Inflammatory macrophage treated with lipopolysaccharide for 4 hours (primary cell): ENCODE measurements at regions not wholly inside any gene's neighbourhood (a gene's known extent, or its start where the extent isn't known, plus 50 kb on each side); places are given as distances from the start of the nearest gene placed in this dataset.

Experiments used
- DNase-seq: peaks from one replicate; pipeline ENCODE4 v3.0.0-alpha.2; 2020

DNA sequence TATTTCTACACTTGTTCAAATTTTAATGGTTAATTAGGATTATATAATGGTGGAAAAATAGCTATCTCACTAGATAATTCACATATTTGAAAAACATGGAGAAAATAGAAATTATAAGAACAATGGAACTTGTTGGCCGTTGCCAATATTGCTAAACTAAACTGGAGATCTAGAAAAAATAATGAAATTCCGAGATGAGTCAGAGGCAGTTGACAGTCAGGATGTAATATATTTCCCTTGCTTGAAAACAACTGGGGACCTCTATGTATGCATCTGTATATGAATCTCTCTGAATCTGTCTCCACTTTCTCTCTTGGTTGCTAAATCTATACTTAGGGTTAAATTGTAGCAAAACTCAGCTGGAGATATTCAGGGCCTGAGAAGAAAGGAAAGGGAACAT is 1108.2 kb upstream of the GJE1 start:
- DNase-seq: no peak

DNA sequence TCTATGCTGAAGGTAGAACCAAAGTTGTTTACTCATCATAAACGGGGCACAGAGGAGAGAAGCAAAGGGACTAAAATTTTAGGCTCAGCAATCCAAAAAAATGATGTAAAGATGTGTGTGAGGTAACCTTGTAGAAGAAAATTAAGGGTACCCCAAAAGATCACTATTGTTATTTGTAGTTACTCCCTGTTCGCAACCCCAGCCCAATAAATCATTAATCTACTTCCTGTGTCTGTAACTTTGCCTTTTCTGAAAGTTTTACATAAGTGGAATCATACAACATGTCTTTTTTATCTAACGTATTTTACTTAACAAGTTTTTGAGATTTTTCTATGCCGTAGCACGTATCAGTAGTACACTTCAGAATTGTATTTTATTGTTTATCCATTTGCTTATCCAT is 1114.8 kb upstream of the GJE1 start:
- DNase-seq: no peak

DNA sequence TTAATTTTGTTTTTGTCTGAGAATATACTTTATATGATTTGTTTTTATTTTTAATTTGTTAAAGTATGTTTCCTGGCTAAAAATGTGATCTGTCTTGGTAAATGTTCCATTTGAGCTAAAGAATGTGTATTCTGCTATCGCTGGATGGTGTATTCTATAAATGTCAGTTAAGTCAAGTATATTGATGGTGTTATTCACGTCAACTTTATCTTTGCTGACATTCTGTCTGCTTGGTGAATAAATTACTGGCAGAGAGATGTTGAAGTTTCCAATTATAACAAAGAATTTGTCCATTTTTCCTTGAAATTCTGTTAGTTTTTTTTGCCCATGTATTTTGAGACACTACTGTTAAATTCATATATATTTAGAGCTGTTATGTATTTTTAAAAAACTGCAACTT is 1131.8 kb upstream of the GJE1 start:
- no peak for DNase-seq

DNA sequence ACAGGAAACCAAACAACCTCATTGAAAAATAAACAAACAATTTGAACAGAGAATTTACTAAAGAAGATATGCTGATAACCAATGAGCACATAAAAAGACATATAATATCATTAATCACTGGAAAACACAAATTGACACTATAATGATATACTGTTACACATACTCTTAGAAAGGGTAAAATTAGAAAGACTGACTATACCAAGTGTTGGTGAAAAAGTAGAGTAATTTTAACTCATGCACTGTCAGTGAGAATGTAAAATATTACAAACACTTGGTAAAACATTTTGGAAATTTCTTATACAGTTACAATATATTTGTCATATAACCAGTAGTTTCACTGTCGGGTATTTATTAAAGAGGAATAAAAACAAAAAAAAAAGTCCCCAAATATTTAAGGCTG is 1139.2 kb upstream of the GJE1 start:
- DNase-seq: no peak

DNA sequence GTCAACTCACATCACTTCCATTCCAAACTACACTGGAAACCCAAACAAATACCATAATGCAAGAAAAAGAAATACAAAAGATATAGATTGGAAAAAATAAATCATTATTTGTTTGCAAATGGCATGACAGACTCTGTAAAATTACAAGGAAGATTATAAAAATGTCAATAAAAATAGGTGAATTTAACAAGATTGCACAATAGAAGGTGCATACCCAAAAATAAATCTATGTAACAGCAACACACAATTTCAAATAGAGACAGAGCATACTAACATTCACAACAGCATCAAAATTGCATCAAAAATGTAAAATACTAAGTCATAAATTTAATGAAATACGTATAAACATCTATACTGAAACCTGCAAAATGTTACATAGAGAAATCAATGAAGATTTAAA is 1140.0 kb upstream of the GJE1 start:
- no peak for DNase-seq

DNA sequence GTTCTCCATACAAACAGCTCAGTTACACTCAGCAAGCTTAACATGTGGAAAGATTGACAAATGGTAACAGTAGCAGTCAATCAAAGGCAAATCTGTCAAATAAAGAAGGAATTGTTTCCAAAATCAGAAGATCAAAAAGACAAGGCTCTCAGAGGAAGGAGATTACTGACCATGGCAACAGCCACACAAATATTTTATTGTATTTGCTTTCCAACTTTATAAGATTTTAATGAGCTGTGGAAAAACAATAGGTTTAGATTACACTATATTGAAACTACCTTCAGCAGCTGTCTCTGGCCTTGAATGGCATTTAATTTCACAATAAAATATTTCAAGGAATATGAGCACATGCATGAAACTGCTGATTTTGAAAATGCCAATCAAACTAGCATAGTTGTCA is 1143.9 kb upstream of the GJE1 start:
- no peak for DNase-seq

DNA sequence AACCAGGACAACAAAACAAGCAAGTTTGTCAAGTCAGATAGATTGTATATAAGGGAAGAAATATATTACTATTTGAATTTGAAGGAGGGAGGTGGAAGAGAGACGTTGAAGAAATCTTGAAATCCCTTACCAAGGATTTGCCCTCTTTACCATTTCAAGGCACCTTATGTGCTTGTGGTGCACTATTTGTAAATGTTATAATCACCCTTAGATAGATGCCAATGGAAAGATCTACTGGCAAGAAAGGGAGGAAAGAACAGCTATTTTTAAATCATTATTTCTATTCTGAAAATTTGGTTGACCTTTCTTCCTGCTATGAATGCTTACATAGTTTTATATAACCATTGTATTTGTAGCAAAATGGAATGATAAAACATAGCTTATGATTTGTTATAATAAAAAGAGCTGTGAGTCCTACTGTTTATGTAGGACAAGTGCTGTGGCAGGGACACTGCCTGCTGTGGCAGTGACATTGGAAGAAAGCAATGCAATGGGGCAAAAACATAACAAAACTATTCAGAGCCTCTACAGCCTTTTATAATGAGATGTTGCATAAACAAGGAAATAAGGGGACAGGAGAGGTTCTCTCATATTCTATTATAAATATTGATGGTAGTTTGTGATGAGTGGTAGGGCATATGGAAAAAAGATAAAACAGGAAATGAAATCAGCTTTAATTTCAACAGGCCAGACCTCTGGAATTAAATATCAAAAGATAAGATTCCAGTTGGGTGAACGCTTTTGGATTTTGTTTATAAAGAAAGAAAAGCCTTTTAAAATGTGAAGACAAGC is 1145.2 kb upstream of the GJE1 start:
- DNase-seq: no peak

DNA sequence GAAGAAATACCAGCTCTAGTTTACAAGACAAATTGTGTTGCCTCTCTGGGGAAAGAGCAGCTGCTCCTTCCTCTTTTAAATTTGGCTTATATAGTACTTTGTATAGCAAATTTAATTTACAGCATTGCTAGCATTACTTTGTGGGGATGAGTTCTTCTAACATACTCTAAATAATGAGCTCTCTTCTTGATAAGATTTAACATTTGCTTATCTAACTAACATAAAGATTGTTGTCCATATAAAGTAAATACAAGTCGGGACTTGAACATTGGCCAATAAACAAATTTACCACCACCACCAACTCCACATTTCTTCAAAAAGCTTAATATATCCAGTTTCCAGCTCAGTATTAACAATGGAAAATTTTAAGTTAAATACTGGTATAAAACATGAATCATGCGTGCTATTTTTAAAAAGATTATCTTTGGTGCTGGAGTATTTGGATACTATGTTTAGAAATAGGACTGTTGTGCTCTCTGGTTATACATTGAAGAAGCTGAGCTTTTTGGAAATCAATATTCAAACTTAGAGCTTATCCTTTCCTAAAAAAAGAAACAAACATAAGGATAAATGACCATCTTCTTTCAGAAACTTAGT is 1146.9 kb upstream of the GJE1 start:
- DNase-seq: no peak

DNA sequence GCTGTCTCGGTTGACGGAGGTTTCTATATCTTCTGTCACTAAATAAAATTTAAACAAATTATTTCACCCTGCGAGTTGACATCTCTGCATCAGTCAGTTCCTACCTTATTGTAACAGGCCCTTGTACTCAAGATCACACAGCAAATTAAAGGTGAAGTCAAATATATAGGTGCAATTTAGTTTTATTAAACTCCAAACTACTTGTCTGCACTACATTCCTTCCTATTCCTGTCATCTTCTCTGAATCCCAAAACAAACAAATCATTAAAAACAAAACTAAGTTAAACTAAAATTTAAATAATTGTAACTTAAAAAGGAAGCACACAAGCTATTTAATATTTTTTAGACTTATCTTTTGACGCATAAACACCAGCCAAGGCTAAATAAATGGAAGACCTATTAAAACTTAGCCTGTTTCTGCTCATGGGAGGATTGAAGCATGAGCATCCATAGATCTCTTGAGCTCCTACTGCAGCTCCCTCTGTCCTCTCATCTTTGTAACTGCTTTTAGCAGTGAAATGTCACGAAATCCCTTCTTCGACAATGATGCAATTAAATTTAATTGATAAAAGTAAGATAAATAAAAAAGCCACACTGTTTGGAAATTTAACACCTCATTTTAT is 1152.3 kb upstream of the GJE1 start:
- DNase-seq: no peak

DNA sequence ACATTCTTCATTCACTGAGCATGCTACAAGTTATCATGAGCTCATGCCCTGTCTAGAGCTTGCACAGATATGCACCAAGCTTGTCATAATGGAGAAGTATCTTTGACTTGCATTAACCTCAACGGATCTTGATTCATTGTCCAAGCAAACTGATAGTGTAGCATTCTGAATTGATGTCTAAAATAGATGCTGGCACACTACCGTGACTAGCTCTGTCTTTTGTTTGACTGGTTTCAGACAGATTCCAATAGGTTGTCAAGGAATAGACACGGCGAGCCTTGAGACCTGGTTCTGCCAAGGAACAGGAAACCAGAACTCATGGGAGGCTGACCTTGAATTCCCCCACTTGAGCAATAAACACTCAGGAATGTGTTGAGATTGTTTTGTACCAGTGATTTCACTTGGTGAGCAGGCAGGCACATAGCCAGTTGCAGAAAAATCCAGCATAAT is 1153.1 kb upstream of the GJE1 start:
- DNase-seq: no peak

DNA sequence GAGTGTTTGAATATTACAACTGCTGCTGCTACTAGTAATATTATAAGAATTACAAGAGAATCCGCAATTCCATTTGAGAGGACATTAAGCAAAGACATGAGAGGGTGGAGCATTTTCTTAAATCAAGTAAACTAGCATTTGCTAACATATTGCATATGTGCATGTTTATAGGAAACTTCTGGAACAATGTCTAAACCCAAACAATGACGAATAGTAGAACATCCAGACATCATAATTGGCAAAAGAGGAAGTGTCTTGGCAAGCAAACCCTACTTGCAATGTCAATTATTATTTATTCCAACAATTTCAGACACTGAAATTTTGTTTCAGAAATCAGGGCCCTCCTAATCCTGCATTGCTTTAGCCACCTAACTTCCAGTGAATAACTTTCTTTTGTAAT is 1155.3 kb upstream of the GJE1 start:
- no peak for DNase-seq

DNA sequence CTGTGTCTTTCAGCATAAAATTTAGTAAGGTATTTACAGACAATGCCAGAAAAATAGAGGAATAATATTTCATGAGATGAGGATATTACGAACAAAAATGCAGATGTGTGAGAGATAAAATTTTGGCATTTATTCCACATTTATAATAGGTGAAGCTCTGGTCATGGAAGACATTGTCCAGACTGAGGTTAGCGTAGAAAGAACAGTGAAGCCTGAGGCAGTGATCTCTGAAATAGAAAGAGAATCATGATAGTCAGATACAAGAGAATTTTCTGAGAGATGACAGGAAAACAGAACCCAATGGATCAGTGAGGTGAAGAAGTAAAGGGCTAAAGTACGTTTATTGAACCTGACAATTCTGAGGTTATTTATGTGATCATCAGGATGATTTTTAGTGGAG is 1155.9 kb upstream of the GJE1 start:
- DNase-seq: no peak

DNA sequence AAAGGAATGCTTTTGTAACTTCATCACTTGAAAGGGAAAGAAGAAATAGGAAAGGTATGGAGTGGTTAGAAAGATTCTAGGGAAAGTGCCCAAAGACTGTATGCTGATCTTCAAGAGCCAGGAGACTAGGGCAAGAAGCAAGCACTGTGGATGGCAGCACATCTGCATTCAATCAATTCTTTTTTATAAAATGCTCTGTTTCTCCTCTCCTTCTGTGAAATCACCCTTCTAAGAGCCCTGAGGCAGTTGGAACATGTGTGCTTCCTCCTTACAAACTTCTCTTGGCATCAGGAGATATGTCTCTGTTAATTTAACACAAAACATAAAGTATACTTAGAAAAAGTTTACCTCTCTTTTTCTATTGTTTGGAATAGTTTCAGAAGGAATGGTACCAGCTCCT is 1162.2 kb upstream of the GJE1 start:
- no peak for DNase-seq

DNA sequence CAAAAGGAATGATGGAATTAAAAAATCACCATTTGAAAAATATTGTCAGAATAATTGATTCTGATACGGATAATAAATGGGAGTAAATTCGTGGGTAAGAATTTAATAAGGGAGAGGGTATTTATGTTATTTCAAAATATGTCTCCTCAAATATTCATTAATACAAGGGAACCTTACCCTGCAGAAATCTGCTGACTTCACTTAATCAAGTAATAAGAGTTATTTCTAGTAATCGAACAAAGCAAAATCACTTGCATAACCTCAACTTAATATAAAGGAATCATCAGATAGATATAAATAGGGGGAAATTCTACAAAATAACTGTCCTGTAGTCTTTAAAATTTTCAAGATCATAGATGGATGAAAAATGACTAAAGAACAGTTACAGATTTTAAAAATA is 1164.7 kb upstream of the GJE1 start:
- DNase-seq: no peak

DNA sequence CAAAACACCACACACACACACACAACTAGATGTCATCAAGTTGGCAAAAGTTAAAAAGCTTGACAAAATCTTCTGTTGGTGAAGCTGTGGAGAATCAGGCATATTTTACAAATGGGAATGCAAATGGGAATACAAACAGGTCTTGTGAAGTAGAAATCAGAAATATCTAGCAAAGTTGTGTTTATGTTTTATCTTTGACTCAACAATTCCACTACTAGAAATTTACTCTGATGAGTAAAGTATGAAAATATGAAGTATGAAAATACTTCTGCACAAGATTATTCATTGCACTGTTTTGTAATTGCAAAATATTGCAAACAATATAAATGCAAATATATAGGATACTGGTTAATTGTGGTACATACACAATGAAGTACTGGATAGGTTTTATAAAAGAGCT is 1166.0 kb upstream of the GJE1 start:
- no peak for DNase-seq

DNA sequence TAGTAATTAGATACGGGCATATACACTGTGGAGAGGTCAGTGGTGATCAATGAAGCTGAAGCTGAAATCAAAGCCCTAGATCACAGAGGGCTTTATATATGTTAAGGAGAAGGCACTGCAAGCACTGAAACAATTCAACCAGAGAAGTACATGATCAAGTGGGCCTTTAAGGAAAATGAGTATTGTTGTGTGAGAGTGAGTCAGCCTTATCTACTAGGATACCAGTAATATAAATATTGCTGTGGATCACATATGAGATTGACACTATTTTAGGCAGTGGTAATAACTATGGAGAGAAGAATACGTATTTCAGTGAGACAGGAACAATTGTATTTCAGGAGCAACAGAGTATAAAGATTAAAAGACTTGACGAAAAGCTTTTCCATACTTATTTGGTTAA is 1172.2 kb upstream of the GJE1 start:
- no peak for DNase-seq

DNA sequence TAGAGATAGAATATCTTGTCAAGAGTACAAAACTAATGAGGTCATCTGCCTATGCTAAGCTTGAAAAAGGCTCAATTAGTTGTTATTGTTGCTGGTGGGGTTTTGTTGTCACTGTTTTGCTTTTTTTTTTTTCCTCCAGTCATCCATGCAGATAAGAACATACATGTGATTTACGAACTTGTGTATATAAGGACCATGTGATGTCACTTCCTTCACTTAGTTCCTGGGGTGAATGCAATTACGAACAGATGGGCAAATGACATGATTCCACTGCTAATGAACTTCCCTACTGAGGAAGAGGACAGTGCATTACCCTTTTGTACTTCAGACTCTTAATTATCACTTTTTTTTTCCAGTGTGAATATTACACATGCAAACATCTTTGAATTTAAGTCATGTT is 1175.3 kb upstream of the GJE1 start:
- DNase-seq: no peak

DNA sequence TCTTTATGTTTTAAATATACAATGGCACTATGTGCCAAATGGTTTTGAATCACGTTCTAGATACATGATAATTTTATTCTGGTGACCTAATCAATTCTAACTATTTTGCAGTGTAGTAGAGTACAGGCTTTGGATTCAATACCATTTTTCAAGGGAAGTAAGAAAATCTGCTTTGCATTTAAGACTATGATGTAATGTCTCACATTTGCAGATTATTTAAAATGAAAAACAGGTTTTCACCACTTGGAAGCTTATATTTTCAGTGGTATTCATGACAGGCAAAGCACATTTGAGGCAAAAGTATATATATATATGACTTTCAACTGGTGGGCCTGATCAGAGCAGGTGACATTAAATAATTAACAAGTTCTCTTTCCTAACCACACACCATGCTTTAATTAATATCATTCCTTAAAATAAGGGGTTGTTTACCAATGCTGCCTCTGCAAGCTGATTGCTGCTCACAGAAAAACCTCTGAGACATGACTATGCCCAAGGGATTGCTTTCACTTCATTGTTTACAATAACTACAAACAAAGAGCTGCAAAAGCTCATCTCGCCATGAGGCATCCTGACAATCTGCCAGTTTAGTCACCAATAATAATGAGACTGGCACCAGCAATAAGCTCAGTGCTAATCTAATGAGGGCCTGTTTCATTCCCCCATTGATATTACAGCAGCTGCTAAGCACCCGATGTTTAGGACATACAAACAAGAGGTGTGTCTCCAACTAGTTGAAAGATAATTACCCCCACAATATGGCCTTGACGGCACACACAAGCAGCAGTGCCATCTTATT is 1176.0 kb upstream of the GJE1 start:
- no peak for DNase-seq

DNA sequence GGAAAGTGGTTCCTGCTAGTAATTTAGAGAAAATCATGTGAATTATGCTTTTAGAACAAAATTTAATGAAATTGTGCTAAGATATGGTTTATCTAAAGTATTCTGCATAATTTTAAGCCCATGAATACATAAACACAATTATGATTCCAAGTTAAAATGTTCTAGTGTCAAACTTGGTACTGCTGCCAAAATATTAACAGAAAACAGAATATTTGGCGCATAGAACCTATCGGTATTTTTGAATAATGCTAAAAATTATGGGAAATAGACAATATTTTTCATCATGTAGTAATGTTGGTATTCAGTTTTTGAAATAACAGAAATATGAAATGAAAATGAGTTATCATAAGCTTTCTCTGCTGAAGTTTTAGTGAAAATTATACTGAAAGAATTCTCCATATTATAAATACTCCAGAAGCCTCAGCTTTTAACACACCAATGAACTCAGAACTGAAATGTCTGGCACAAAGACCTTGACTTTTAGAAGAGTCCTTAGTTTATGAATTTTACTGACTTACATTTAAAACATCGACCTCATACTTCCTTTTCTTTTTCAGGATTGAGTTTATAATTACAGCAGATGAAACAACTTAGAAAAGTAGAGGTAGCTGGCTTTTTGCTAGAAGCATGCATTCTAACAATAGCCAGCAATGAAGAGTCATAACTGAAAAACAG is 1192.3 kb upstream of the GJE1 start:
- no peak for DNase-seq

DNA sequence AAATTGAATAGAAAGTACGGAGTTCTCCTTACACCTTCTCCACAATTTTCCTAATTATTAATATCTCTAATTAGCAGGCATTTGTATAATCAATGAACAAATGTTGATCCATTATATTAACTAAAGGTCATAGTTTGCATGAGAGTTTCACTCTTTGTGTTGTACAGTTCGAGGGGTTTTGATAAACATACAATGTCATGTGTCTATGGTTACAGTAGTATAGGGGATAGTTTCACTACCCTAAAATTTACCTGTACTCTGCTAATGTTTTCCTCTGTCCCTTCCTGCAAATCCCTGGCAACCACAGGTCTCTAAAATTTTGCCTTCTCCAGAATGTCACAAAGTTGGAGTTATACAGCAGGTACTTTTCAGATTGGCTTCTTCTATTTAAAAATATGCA is 1199.8 kb upstream of the GJE1 start:
- DNase-seq: no peak

DNA sequence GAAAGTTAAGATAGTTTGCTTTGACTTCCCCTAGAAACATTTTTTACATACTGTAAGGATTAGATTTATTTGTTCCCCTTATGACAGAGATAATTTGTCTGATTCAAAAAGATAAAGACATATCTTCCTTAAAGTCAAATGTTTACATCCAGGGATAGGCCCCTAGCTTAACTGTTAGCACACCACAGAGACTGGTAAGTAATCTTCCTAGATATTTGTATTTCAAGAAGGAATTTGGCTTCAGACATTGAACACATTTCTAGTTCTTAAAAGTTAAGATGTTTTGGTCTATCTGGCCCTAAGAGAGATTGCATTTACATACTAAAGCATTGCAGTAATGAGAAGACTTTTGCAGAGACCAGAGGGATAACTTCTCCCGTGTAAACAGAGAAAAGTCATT is 1201.1 kb upstream of the GJE1 start:
- no peak for DNase-seq

DNA sequence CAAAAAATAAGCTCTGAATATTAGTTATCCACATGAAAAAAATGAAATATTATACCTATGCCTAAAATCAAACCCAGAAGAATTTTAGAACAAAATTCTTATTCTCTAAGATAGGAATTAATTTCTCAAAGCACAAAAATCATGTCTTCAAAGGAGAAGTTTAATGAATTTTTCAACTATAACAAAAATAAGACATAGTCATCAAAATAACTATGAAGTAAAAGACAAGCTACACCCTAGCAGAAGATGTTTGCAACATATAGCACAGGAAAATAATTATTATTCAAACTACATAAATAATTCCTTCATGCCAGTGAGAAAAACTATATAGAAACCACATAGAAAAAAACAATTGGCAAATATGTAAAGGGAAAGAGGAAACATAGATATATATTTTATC is 1203.6 kb upstream of the GJE1 start:
- no peak for DNase-seq

DNA sequence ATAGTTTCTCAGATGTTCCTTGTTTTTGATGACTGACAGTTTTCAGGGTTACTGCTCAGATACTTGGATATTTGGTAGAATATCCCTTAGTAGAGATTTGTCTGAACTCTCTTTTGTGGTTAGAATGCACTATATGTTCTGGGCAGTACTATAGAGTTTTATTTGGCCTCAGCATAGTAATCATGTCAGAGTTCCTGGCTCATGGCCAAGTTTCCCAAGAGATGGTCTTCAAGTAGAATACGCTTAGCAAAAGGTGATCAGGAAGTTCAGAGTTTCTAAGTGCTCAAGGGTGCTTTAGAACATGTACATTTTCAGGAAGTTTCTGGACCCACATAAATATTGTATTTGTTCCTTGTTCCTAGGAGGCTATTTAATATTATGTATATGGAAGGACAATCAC is 1209.7 kb upstream of the GJE1 start:
- DNase-seq: no peak
